Activated CD8-positive, alpha-beta T cell treated with anti-CD3 and anti-CD28 coated beads for 36 hours (primary cell): ENCODE measurements at regions not wholly inside any gene's neighbourhood (a gene's known extent, or its start where the extent isn't known, plus 50 kb on each side); places are given as distances from the start of the nearest gene placed in this dataset.

Source experiments
- ATAC-seq: fragments of 200-7000 bp; cut with Tn5 transposase; one replicate; pipeline ENCODE4 v1.10.0; 2021; ENCODE audit warnings: mild to moderate bottlenecking, moderate library complexity
- CTCF ChIA-PET: fragments of 350-600 bp; sonication (Branson Sonifier 250); formaldehyde crosslinking; loops from one replicate; lab custom pipeline; 2021; ENCODE audit warnings: antibody characterized with exemption; lab: Charles Lee
- POLR2A ChIA-PET: fragments of 350-600 bp; sonication (Branson Sonifier 250); formaldehyde crosslinking; loops from one replicate; lab custom pipeline; 2021; ENCODE audit warnings: antibody characterized with exemption; lab: Charles Lee
- DNase-seq: peaks from one replicate; pipeline ENCODE4 v3.0.0-alpha.2; 2020
- H3K27ac Mint-ChIP-seq: one replicate; pipeline ENCODE4 v1.8.0; 2021; ENCODE audit warnings: mild to moderate bottlenecking, mixed read lengths
- H3K27me3 Mint-ChIP-seq: one replicate; pipeline ENCODE4 v1.8.0; 2021; ENCODE audit warnings: mixed read lengths
- H3K36me3 Mint-ChIP-seq: one replicate; pipeline ENCODE4 v1.8.0; 2021; ENCODE audit warnings: low read depth, mixed read lengths
- H3K4me1 Mint-ChIP-seq: one replicate; pipeline ENCODE4 v1.8.0; 2021; ENCODE audit warnings: low read depth, mixed read lengths
- H3K4me3 Mint-ChIP-seq: one replicate; pipeline ENCODE4 v1.8.0; 2021; ENCODE audit warnings: mild to moderate bottlenecking, moderate library complexity, mixed read lengths
- H3K9me3 Mint-ChIP-seq: one replicate; pipeline ENCODE4 v1.8.0; 2021; ENCODE audit warnings: mixed read lengths
- CTCF ChIP-seq: fragments of 200-600 bp; IDR thresholded peaks from one replicate; pipeline ENCODE4 v1.8.0; 2022; ENCODE audit warnings: antibody characterized with exemption, mild to moderate bottlenecking
- intact Hi-C: fragments of 100-400 bp; cut with micrococcal nuclease; formaldehyde crosslinking; loops from one replicate; pipeline ENCODE4 v1.10.0; 2022

- no peak for DNase-seq
- ChIA-PET POLR2A (no interaction called here), CTCF (no interaction called here)
Observed at GRCh38 chr1:14460173-14460572, 138.3 kb upstream of the KAZN start.

GRCh38 chr1:14462851-14463250 lies 135.6 kb upstream of the KAZN start:
- Mint-ChIP-seq H3K27me3 (peaks cover 7% of the 10 kb centered on the region), H3K27ac (no peak overlapping the region), H3K9me3 (no peaks in the 10 kb centered on the region), H3K36me3 (no peaks in the 10 kb centered on the region), H3K4me3 (no peak overlapping the region), H3K4me1 (no peaks in the 10 kb centered on the region)
- no peak for DNase-seq
- no peak for ATAC-seq
- no peak for TF ChIP-seq CTCF
- intact Hi-C loops, result no loop called here
- ChIA-PET POLR2A (no interaction called here), CTCF (no interaction called here)

More at GRCh38 chr1:14460173-14460572, 138.3 kb upstream of the KAZN start:
- no peak overlapping the region for H3K27ac Mint-ChIP-seq
- no peaks in the 10 kb centered on the region for H3K4me1 Mint-ChIP-seq
- no peak overlapping the region for H3K4me3 Mint-ChIP-seq
- no peak for TF ChIP-seq CTCF
- H3K9me3 Mint-ChIP-seq, result no peaks in the 10 kb centered on the region
- no peak for ATAC-seq
- H3K27me3 Mint-ChIP-seq, result peaks cover 8% of the 10 kb centered on the region
- no peaks in the 10 kb centered on the region for H3K36me3 Mint-ChIP-seq
- intact Hi-C loops, result no loop called here

GRCh38 chr1:14466006-14466405 lies 132.5 kb upstream of the KAZN start:
- H3K4me3 Mint-ChIP-seq, result no peak overlapping the region
- H3K4me1 Mint-ChIP-seq, result no peaks in the 10 kb centered on the region
- peaks cover 2% of the 10 kb centered on the region for H3K27me3 Mint-ChIP-seq
- intact Hi-C loops, result no loop called here
- no peaks in the 10 kb centered on the region for H3K36me3 Mint-ChIP-seq
- CTCF ChIA-PET, result no interaction called here
- POLR2A ChIA-PET, result no interaction called here
- H3K27ac Mint-ChIP-seq, result no peak overlapping the region
- TF ChIP-seq CTCF, result no peak
- no peaks in the 10 kb centered on the region for H3K9me3 Mint-ChIP-seq
- no peak for ATAC-seq
- no peak for DNase-seq

GRCh38 chr1:14467112-14467511 lies 131.4 kb upstream of the KAZN start:
- no peaks in the 10 kb centered on the region for H3K9me3 Mint-ChIP-seq
- no peaks in the 10 kb centered on the region for H3K36me3 Mint-ChIP-seq
- no peak overlapping the region for H3K4me3 Mint-ChIP-seq
- peaks cover 2% of the 10 kb centered on the region for H3K27me3 Mint-ChIP-seq
- no peak for DNase-seq
- no peaks in the 10 kb centered on the region for H3K4me1 Mint-ChIP-seq
- intact Hi-C loops, result no loop called here
- no peak for TF ChIP-seq CTCF
- no peak for ATAC-seq
- CTCF ChIA-PET, result no interaction called here
- no peak overlapping the region for H3K27ac Mint-ChIP-seq
- POLR2A ChIA-PET, result no interaction called here

- no peak overlapping the region for H3K4me3 Mint-ChIP-seq
- POLR2A ChIA-PET, result no interaction called here
- H3K27me3 Mint-ChIP-seq, result peaks cover 1% of the 10 kb centered on the region
- no peak for ATAC-seq
- no peaks in the 10 kb centered on the region for H3K9me3 Mint-ChIP-seq
- no peak for TF ChIP-seq CTCF
- no peak overlapping the region for H3K27ac Mint-ChIP-seq
- intact Hi-C loops, result no loop called here
- H3K4me1 Mint-ChIP-seq, result no peaks in the 10 kb centered on the region
- CTCF ChIA-PET, result interaction anchor here (1.5 kb wide), 1 partner anchor 47 kb away, joined by 3 read pairs; no protein-coding TSS in a partner anchor
- no peaks in the 10 kb centered on the region for H3K36me3 Mint-ChIP-seq
- no peak for DNase-seq
Observed at GRCh38 chr1:14468751-14469150, 129.7 kb upstream of the KAZN start.
